ENCODE measurements at regions not wholly inside any gene's neighbourhood (a gene's known extent, or its start where the extent isn't known, plus 50 kb on each side); places are given as distances from the start of the nearest gene placed in this dataset.

- no peaks in the 10 kb centered on the region for H3K9me3 ChIP-seq
- no peak overlapping the region for H3K4me3 ChIP-seq
- no peak for DNase-seq
- H3K27ac ChIP-seq = no peak overlapping the region
- H3K27me3 ChIP-seq = no peaks in the 10 kb centered on the region
- no peaks in the 10 kb centered on the region for H3K36me3 ChIP-seq (replicated peaks in 1 of 2; ENCODE audit: insufficient read depth in 1 of 2, low read depth in 2 of 2)
- H3K4me1 ChIP-seq = peaks cover 12% of the 10 kb centered on the region
- no peak for TF ChIP-seq CTCF (IDR thresholded peaks at IDR 0.05)
- no peak for TF ChIP-seq POLR2A (IDR thresholded peaks at IDR 0.05)
- WGBS, 2 donors = 84 to 97% methylated on average over 8 of the region's 8 CpGs
- ATAC-seq = no peak
- intact Hi-C loops (cut with DNase I) = no loop called here
These were observed 273.7 kb downstream of the SYK start for GRCh38 chr9:91075279-91075678.

GRCh38 chr9:91077624-91078368 is 276.2 kb downstream of the SYK start:
- ATAC-seq (no peak), DNase-seq (no peak)
- Histone ChIP-seq H3K4me3 (no peak overlapping the region), H3K27me3 (no peaks in the 10 kb centered on the region), H3K36me3 (replicated peaks in 1 of 2; ENCODE audit: insufficient read depth in 1 of 2, low read depth in 2 of 2) (no peaks in the 10 kb centered on the region), H3K27ac (no peak overlapping the region), H3K9me3 (no peaks in the 10 kb centered on the region), H3K4me1 (peaks cover 12% of the 10 kb centered on the region)
- intact Hi-C loops (cut with DNase I) = no loop called here
- 81 to 82% methylated on average over 6 of the region's 6 CpGs for WGBS, 2 donors
- TF ChIP-seq CTCF (IDR thresholded peaks at IDR 0.05) = no peak

GRCh38 chr9:91078369-91078695 is 276.7 kb downstream of the SYK start:
- H3K27me3 ChIP-seq = no peaks in the 10 kb centered on the region
- WGBS, 2 donors = 82 to 98% methylated on average over 5 of the region's 5 CpGs
- no peak overlapping the region for H3K4me3 ChIP-seq
- TF ChIP-seq POLR2A (IDR thresholded peaks at IDR 0.05) = no peak
- TF ChIP-seq CTCF (IDR thresholded peaks at IDR 0.05) = no peak
- H3K27ac ChIP-seq = no peak overlapping the region
- no peaks in the 10 kb centered on the region for H3K9me3 ChIP-seq
- DNase-seq = no peak
- H3K4me1 ChIP-seq = peaks cover 9% of the 10 kb centered on the region
- intact Hi-C loops (cut with DNase I) = no loop called here
- ATAC-seq = no peak
- no peaks in the 10 kb centered on the region for H3K36me3 ChIP-seq (replicated peaks in 1 of 2; ENCODE audit: insufficient read depth in 1 of 2, low read depth in 2 of 2)

- no peak for ATAC-seq
These were observed 279.0 kb downstream of the AUH start for GRCh38 chr9:91082731-91083130.

More at GRCh38 chr9:91082731-91083130, 279.0 kb downstream of the AUH start:
- Histone ChIP-seq H3K4me1 (no peaks in the 10 kb centered on the region), H3K36me3 (replicated peaks in 1 of 2; ENCODE audit: insufficient read depth in 1 of 2, low read depth in 2 of 2) (no peaks in the 10 kb centered on the region), H3K9me3 (no peaks in the 10 kb centered on the region), H3K4me3 (no peak overlapping the region), H3K27me3 (no peaks in the 10 kb centered on the region), H3K27ac (no peak overlapping the region)
- intact Hi-C loops (cut with DNase I) = no loop called here
- DNase-seq = no peak
- TF ChIP-seq CTCF (IDR thresholded peaks at IDR 0.05) (no peak), POLR2A (IDR thresholded peaks at IDR 0.05) (no peak)
- WGBS, 2 donors = 71 to 87% methylated on average over 4 of the region's 4 CpGs
